ENCODE measurements at regions not wholly inside any gene's neighbourhood (a gene's known extent, or its start where the extent isn't known, plus 50 kb on each side); places are given as distances from the start of the nearest gene placed in this dataset.
A peak's percentile ranks its signal among the peaks of the same experiment; 100 is the strongest.
"Not testable (repeated sequence)": the region's sequence is repeated elsewhere in the genome, so short reads cannot be mapped to it uniquely, and the experiment has no call there.

DNA sequence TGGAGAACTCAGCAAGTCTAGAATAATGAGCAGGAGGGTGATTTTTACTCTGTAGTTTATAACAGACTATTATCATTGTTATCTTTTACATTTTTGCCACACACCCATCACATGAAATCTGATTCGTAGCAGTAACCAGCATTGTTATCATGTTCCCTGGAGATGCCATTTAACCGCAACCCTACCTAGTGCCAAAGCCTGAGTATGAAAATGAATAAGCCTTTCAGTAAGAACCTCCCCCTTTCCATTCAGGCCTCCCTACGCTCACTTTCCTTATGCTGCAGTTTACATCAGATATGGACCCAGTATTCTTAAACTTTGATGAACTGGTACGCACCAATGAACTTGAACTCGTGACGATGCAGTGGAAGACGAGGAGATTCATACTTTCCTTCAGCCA, 158.7 kb upstream of the SPRED1 start:
- H3K27me3 Mint-ChIP-seq (ENCODE audit: low read depth): peaks cover 4% of the 10 kb centered on the region
- H3K4me3 Mint-ChIP-seq: no peak overlapping the region
- ATAC-seq: no peak
- H3K9me3 Mint-ChIP-seq: peaks cover 19% of the 10 kb centered on the region
- DNase-seq: no peak
- H3K36me3 Mint-ChIP-seq (ENCODE audit: insufficient read depth): no peaks in the 10 kb centered on the region
- no peaks in the 10 kb centered on the region for H3K4me1 Mint-ChIP-seq (ENCODE audit: low read depth)

DNA sequence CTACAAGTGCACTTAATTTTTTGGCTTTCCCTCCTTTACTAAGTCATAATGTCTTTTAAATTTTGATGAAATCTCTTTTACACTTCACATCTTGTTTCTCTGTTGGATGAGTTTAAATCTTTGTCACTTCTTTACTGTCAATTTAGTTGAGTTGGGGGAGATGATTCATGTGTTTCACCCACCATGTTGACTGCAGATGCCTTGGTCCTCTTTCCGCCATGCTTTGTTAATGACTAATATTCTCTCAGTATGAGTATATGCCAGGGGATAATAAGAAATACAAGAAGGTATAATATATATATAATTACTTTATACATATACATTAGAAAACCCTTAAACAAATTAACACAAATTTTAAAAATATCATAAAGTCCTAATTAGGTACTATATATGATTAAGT, 149.7 kb upstream of the SPRED1 start:
- peak in 1 of 2 donors; percentile 14 for ATAC-seq
- no peaks in the 10 kb centered on the region for H3K36me3 Mint-ChIP-seq (ENCODE audit: insufficient read depth)
- peaks cover 2% of the 10 kb centered on the region for H3K27me3 Mint-ChIP-seq (ENCODE audit: low read depth)
- peaks cover 9% of the 10 kb centered on the region for H3K9me3 Mint-ChIP-seq
- H3K4me1 Mint-ChIP-seq (ENCODE audit: low read depth): no peaks in the 10 kb centered on the region
- H3K4me3 Mint-ChIP-seq: no peak overlapping the region
- DNase-seq: no peak

DNA sequence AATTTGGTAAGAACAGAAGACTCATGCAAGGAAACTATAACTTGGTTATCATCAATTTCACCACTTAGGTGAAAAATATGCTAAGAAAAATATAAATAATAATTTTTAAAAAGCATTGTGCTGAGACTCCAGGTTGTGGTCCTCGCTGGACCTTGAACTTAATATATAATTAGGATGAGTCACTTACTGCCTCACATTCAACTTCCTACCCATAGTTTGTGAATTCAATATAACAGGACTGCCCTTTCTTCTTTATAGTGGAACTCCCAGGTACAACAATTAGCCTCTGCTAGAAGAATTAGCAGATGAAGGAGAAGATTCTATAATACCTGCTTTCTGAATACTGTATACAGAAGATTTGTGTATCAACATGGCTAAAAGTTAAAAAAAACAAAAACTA, 149.1 kb upstream of the SPRED1 start:
- ATAC-seq (no peak), DNase-seq (no peak)
- no peaks in the 10 kb centered on the region for H3K36me3 Mint-ChIP-seq (ENCODE audit: insufficient read depth)
- no peak overlapping the region for H3K4me3 Mint-ChIP-seq
- peaks cover 7% of the 10 kb centered on the region for H3K9me3 Mint-ChIP-seq
- peaks cover 1% of the 10 kb centered on the region for H3K27me3 Mint-ChIP-seq (ENCODE audit: low read depth)
- H3K4me1 Mint-ChIP-seq (ENCODE audit: low read depth): no peaks in the 10 kb centered on the region

DNA sequence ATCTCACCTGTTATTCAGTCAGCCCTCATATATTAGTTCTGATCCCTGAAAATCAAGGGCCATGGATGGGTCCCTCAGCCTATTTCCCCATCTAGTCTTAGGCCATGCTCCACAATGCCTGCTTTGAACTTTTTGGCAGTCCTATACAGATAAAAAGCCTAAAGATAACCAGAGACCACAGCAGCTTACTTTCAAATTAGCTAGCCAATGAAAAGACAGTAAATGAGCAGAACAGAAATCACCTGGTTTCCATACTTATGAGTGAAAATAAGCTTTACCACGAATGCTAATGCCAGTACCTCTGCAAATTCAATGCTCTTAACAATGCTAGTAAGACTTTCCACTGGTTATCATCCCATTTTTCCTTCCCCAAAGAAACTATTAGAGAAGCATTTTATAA, 141.6 kb upstream of the SPRED1 start:
- Mint-ChIP-seq H3K4me1 (ENCODE audit: low read depth) (no peaks in the 10 kb centered on the region), H3K36me3 (ENCODE audit: insufficient read depth) (no peaks in the 10 kb centered on the region), H3K4me3 (no peak overlapping the region), H3K9me3 (no peaks in the 10 kb centered on the region), H3K27me3 (ENCODE audit: low read depth) (peaks cover 8% of the 10 kb centered on the region)
- ATAC-seq (no peak), DNase-seq (no peak)

DNA sequence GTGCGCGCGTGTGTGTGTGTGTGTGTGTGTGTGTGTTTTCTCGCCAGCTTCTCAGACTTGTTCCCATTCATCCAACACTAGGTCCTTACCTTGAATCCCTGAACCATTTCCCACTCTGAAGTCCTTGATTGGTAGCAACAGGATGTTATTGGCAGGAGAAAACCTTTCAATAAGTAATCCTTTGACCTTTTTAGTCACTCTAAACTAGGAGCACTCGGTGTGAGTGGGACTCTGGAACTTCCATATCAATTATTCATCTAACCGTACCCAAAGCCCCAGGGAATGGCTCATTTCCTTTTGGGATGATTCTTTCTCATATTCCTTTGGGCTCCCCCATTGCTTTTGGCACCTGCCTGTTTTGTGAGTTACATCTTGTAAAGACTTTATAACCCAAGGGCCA, 140.2 kb upstream of the SPRED1 start:
- H3K9me3 Mint-ChIP-seq: no peaks in the 10 kb centered on the region
- H3K4me1 Mint-ChIP-seq (ENCODE audit: low read depth): no peaks in the 10 kb centered on the region
- no peak overlapping the region for H3K4me3 Mint-ChIP-seq
- no peak for DNase-seq
- H3K27me3 Mint-ChIP-seq (ENCODE audit: low read depth): peaks cover 8% of the 10 kb centered on the region
- ATAC-seq: no peak
- no peaks in the 10 kb centered on the region for H3K36me3 Mint-ChIP-seq (ENCODE audit: insufficient read depth)

DNA sequence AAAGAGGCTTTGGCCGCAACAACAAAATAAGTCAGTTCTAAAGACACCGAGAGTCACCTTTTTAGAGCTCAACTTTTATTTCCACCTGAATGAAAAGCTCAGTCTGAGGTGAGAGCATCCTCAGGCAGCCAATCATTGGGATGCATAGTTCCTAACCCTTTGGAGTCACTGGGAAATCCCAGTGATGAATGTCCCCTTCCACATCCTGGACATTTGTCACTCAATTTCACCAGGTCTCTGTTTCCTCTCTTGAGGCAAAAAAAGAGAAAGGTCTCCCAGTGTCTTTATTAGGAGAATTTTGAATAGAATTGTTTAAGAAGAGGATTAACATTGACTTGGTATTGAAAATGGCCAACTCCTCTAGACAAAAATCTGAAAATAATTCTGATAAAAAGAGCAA, 137.5 kb upstream of the SPRED1 start:
- Mint-ChIP-seq H3K4me3 (no peak overlapping the region), H3K27me3 (ENCODE audit: low read depth) (peaks cover 8% of the 10 kb centered on the region), H3K4me1 (ENCODE audit: low read depth) (no peaks in the 10 kb centered on the region), H3K36me3 (ENCODE audit: insufficient read depth) (no peaks in the 10 kb centered on the region), H3K9me3 (no peaks in the 10 kb centered on the region)
- ATAC-seq (no peak), DNase-seq (no peak)

DNA sequence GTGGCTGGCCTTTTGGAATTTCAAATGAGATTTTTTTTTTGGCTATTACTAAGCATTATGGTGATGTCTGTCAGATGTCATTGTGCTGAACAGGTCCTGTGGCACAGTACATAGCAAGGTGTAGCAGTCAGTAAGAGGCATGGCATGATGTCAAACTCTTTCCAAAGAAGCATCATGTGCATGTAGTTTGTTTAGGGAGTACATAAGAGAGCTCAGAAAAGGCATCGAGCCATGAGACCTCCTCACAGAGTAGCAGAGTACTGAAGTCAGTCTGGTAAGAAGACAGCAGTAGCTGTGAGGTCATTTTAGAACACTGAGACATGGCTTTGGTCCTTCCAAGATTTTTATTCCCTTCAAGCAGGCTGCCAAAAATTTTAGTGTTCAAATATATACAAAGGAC, 134.9 kb upstream of the SPRED1 start:
- Mint-ChIP-seq H3K4me1 (ENCODE audit: low read depth) (no peaks in the 10 kb centered on the region), H3K9me3 (peaks cover 8% of the 10 kb centered on the region), H3K27me3 (ENCODE audit: low read depth) (peaks cover 10% of the 10 kb centered on the region), H3K36me3 (ENCODE audit: insufficient read depth) (no peaks in the 10 kb centered on the region), H3K4me3 (no peak overlapping the region)
- DNase-seq (no peak), ATAC-seq (no peak)

DNA sequence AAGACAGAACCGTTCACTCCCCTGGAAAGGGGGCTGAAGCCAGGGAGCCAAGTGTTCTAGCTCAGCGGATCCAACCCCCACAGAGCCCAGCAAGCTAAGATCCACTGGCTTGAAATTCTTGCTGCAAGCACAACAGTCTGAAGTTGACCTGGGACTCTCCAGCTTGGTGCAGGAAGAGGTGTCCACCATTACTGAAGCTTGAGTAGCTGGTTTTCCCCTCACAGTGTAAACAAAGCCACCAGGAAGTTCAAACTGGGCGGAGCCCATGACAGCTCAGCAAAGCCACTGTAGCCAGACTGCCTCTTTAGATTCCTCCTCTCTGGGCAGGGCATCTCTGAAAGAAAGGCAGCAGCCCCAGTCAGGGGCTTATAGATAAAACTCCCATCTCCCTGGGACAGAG, 132.8 kb upstream of the SPRED1 start:
- DNase-seq; H3K4me1 Mint-ChIP-seq (ENCODE audit: low read depth); H3K27me3 Mint-ChIP-seq (ENCODE audit: low read depth); H3K36me3 Mint-ChIP-seq (ENCODE audit: insufficient read depth); H3K4me3 Mint-ChIP-seq; ATAC-seq: not testable (repeated sequence)
- H3K9me3 Mint-ChIP-seq: peaks cover 10% of the 10 kb centered on the region

DNA sequence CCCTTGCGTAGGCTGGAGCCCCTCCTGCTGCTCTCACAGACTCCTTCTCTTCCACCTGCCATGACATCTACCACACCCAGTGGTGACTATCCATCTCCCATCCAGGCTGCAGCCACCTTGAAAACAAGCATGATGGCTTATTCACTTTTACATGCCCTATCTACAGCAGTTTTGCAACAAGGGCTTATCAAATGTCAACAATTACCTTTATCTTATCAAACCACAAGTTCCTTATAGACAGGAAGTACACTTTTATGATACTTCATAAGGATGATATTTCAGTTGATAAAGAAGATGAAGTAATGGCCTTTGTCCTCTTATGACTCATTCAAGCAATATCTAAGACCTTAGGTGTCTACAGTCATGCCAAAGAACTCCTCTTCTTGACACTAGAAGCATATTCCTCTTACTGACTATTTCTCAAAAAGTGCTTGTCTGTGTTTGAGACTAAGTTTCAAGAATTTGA, 125.3 kb upstream of the SPRED1 start:
- ATAC-seq (no peak), DNase-seq (no peak)
- Mint-ChIP-seq H3K4me1 (ENCODE audit: low read depth) (peaks cover 2% of the 10 kb centered on the region), H3K9me3 (peaks cover 7% of the 10 kb centered on the region), H3K36me3 (ENCODE audit: insufficient read depth) (no peaks in the 10 kb centered on the region), H3K4me3 (no peak overlapping the region), H3K27me3 (ENCODE audit: low read depth) (peaks cover 13% of the 10 kb centered on the region)

DNA sequence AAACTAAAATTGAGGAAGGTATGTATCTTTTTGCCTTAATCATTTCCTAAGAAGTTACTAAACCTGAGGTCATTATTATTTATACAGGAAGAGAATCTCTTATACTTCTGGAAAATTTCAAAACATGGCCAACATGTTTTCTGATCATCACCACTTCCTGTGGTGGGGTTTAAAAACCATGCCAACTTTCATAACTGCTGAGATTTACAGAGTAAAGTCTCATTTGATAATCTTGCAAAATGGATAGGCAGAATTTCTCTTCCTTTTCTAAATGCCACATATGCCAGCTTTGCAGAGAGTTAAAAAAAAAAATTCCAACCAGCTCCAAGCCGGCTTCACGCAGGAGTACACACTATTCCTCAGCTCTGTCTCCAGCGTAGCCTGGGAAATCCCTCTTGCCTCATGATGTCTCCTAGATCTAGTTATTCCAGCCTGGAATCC, 124.3 kb upstream of the SPRED1 start:
- DNase-seq (no peak), ATAC-seq (no peak)
- peaks cover 2% of the 10 kb centered on the region for H3K4me1 Mint-ChIP-seq (ENCODE audit: low read depth)
- H3K4me3 Mint-ChIP-seq: no peak overlapping the region
- no peaks in the 10 kb centered on the region for H3K9me3 Mint-ChIP-seq
- peaks cover 13% of the 10 kb centered on the region for H3K27me3 Mint-ChIP-seq (ENCODE audit: low read depth)
- H3K36me3 Mint-ChIP-seq (ENCODE audit: insufficient read depth): no peaks in the 10 kb centered on the region

DNA sequence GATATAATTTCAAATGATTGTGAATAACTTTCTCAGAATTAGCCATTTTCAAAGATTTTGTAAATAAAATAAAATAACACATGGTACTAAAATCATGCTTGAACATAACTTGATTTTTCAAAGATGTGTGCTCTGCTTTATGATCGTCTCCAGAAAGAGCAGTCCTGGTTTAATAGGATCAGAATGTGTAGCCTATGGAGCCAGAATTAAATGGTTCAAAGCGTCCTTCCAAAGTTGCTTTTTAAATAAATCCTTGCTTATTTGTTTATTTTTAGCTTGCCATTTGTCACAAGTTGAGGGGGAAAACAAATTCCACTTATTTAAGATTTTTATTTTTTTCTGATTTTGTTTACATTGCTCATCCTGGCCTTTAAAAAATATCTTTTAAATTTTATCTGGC, 123.7 kb upstream of the SPRED1 start:
- H3K27me3 Mint-ChIP-seq (ENCODE audit: low read depth): peaks cover 13% of the 10 kb centered on the region
- DNase-seq: no peak

DNA sequence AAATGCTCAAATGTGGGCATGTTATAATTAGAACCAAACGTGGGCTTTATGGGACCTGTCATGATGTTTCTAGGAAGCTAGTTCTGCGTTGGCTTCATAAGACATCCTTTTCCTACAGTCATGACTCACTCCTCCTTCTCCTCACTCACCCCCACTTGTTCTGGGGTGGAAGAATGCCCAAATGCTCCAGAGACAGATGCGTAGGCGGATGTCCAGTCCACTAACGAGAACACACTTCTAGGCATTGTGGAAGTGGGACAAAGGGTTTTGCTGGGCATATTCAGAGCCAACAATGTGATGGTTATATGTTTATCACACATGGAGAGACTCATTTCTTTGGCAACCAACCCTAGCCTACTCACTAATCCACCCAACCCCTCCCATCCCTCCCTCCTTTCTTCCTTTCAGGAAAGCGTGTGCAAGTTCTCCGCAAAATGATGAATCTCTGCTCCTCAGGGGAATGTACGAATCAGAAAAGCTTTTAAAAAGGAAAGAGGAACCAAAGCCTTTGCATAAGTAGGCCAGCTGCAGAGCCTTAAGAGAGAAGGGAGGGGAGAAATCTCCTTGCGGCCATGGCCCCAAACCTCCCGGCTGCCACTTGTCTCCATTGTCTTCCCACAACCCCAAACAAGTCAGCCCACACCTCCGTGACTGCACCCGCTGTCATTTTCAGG, 123.0 kb upstream of the SPRED1 start:
- no peak overlapping the region for H3K4me3 Mint-ChIP-seq
- peaks cover 2% of the 10 kb centered on the region for H3K4me1 Mint-ChIP-seq (ENCODE audit: low read depth)
- no peaks in the 10 kb centered on the region for H3K36me3 Mint-ChIP-seq (ENCODE audit: insufficient read depth)
- peaks cover 13% of the 10 kb centered on the region for H3K27me3 Mint-ChIP-seq (ENCODE audit: low read depth)
- ATAC-seq (peak in 1 of 2 donors; percentile 54), DNase-seq (no peak)
- H3K9me3 Mint-ChIP-seq: peaks cover under 1% of the 10 kb centered on the region

More for the DNA sequence above, 123.7 kb upstream of the SPRED1 start:
- H3K36me3 Mint-ChIP-seq (ENCODE audit: insufficient read depth): no peaks in the 10 kb centered on the region
- no peaks in the 10 kb centered on the region for H3K9me3 Mint-ChIP-seq
- no peak for ATAC-seq
- peaks cover 2% of the 10 kb centered on the region for H3K4me1 Mint-ChIP-seq (ENCODE audit: low read depth)
- H3K4me3 Mint-ChIP-seq: no peak overlapping the region

DNA sequence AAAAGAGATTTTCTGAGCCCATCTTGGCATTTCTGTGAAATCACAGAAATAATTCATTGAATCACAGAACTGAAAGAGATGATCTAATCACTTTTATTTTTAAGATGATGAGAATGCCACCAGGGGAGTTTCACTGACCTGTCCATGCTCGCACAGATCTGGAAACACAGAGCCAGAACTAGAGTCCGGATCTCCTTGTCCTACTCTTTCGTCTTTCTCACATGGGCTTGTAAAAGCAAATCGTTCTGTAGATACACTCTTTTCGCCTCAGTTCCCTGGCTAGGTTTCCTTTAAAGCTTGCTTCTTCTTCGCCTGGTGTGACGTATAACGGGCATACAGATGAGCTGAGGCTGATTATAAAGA, 122.5 kb upstream of the SPRED1 start:
- H3K27me3 Mint-ChIP-seq (ENCODE audit: low read depth): peaks cover 13% of the 10 kb centered on the region
- peak in 1 of 2 donors; percentile 50 for ATAC-seq
- H3K36me3 Mint-ChIP-seq (ENCODE audit: insufficient read depth): no peaks in the 10 kb centered on the region
- H3K4me3 Mint-ChIP-seq: no peak overlapping the region
- peaks cover 2% of the 10 kb centered on the region for H3K4me1 Mint-ChIP-seq (ENCODE audit: low read depth)
- H3K9me3 Mint-ChIP-seq: peaks cover 4% of the 10 kb centered on the region
- no peak for DNase-seq

DNA sequence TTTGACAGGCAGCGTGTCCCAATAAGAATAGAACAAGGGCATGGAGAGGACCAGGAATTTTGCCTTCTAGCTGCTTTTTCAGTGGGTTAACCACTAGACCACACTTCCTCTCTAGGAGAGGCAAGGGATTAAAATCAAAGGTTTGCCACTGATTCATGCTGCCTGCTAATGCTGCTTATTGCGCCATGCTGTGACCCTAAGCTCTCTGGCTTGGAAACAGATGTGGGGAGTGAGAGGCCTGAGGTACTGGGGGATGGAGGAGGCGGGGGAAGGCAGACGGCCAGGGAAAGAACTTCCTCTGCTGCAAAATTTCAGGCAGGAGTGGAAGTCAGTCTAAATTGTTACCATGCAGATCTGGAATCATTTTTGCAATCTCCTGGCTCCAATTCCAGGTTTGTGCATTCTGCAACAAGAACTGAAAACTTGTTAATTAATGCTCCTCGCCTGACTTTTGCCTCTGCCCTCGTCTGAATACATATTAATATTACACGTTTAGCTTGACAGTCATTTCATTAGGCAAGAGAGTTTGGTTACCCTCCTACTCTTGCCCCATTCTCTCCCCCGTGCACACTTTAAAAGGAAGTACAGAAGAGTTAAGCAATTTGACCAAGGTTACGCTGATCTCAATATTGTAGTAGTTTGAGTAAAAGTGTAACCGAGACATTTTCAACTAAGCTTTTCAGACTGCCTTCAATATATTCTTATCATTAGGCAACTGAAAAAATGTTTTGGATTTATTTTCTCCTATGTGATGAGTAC, 121.7 kb upstream of the SPRED1 start:
- peaks cover 13% of the 10 kb centered on the region for H3K27me3 Mint-ChIP-seq (ENCODE audit: low read depth)
- peaks cover 2% of the 10 kb centered on the region for H3K4me1 Mint-ChIP-seq (ENCODE audit: low read depth)
- H3K4me3 Mint-ChIP-seq: no peak overlapping the region
- H3K9me3 Mint-ChIP-seq: peaks cover 4% of the 10 kb centered on the region
- no peaks in the 10 kb centered on the region for H3K36me3 Mint-ChIP-seq (ENCODE audit: insufficient read depth)
- DNase-seq (no peak), ATAC-seq (no peak)

DNA sequence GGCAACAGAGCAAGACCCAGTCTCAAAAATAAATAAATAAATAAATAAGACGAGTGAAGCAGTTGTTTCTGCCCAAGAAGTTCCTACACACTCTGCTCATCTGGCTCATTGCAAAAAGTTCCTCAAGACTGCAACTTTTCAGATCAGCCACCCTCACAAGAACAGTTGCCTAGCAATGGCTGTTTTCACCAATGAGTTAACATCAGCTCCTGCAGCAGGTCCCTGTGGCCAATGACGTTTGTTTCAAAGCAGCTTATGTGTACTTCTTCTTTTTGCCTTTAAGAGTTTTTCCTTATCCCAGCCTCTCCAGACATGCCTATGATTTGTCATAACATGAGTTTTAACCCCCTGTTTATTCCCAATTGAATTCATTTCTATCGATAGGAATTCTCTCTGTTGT, 118.4 kb upstream of the SPRED1 start:
- no peaks in the 10 kb centered on the region for H3K36me3 Mint-ChIP-seq (ENCODE audit: insufficient read depth)
- peaks cover 2% of the 10 kb centered on the region for H3K4me1 Mint-ChIP-seq (ENCODE audit: low read depth)

More for the DNA sequence above, 118.4 kb upstream of the SPRED1 start:
- Mint-ChIP-seq H3K27me3 (ENCODE audit: low read depth) (peaks cover 13% of the 10 kb centered on the region), H3K4me3 (no peak overlapping the region), H3K9me3 (peaks cover 4% of the 10 kb centered on the region)
- no peak for ATAC-seq
- no peak for DNase-seq

Measured in activated T-cell treated with anti-CD3 and anti-CD28 coated beads, Interleukin-2, amount 50 U/mL, for 4 hours (primary cell).